NCI-H510A treated with DMSO at 0.1 percent for 48 hours (cell line): ENCODE measurements at regions not wholly inside any gene's neighbourhood (a gene's known extent, or its start where the extent isn't known, plus 50 kb on each side); places are given as distances from the start of the nearest gene placed in this dataset.

Experiments used
- DNase-seq: peaks from one replicate; lab custom pipeline; 2025; lab: John Stamatoyannopoulos, UW

DNA sequence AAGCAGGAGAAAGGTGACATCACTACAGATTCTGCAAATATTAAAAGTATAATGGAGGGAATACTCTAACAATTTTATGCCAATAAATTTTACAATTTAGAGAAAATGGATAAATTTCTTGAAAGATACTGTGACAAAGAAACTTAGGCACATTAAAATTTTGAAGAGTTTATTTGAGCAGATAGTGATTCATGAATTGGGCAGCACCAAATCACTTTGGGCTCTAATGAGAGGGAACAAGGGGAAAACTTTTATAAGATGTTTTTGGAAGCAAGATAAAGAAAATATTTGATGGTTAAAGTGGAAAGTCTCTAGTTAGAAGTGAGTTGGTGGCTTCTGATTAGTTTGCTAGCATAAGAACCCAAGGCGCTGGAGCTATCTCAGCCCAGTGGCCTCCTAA lies 55.2 kb upstream of the FMN2 start:
- DNase-seq, result no peak
